LNCAP (cell line): ENCODE measurements at regions not wholly inside any gene's neighbourhood (a gene's known extent, or its start where the extent isn't known, plus 50 kb on each side); places are given as distances from the start of the nearest gene placed in this dataset.

Source experiments
- CTCF ChIP-seq: fragments of 450-650 bp; IDR thresholded peaks from 2 replicates; pipeline ENCODE4 v1.5.1; 2017; ENCODE audit warnings: mild to moderate bottlenecking

- no peak for TF ChIP-seq CTCF
Observed at GRCh38 chr2:216761809-216762208, 66.5 kb upstream of the IGFBP5 start.

GRCh38 chr2:216761133-216761532, 65.8 kb upstream of the IGFBP5 start:
- no peak for TF ChIP-seq CTCF

GRCh38 chr2:216758256-216759155, 63.2 kb upstream of the IGFBP5 start:
- TF ChIP-seq CTCF: no peak

GRCh38 chr2:216757532-216757931, 62.2 kb upstream of the IGFBP5 start:
- no peak for TF ChIP-seq CTCF

GRCh38 chr2:216756435-216756834, 61.1 kb upstream of the IGFBP5 start:
- no peak for TF ChIP-seq CTCF

GRCh38 chr2:216754812-216755211, 59.5 kb upstream of the IGFBP5 start:
- TF ChIP-seq CTCF: no peak

- no peak for TF ChIP-seq CTCF
Observed at GRCh38 chr2:216754336-216754735, 59.0 kb upstream of the IGFBP5 start.
